ENCODE measurements at regions not wholly inside any gene's neighbourhood (a gene's known extent, or its start where the extent isn't known, plus 50 kb on each side); places are given as distances from the start of the nearest gene placed in this dataset.

GRCh38 chr7:47681249-47681810 is 99.4 kb upstream of the TNS3 start:
- no peak for DNase-seq (ENCODE audit: low read depth in 2 of 2)
- no peak for TF ChIP-seq CTCF (IDR thresholded peaks at IDR 0.05; ENCODE audit: low read depth, low read length)
- no peak overlapping the region for H3K4me3 ChIP-seq (replicated peaks in 1 of 2; ENCODE audit: low read depth in 2 of 2, low read length in 2 of 2)

- no peak for TF ChIP-seq CTCF (IDR thresholded peaks at IDR 0.05; ENCODE audit: low read depth, low read length)
- no peak for DNase-seq (ENCODE audit: low read depth in 2 of 2)
- H3K4me3 ChIP-seq (replicated peaks in 1 of 2; ENCODE audit: low read depth in 2 of 2, low read length in 2 of 2): no peak overlapping the region
These were observed 96.9 kb upstream of the TNS3 start for GRCh38 chr7:47678641-47679380.

GRCh38 chr7:47677664-47678063 is 95.8 kb upstream of the TNS3 start:
- DNase-seq (ENCODE audit: low read depth in 2 of 2): peak in 1 of 2 donors; percentile 51
- no peak overlapping the region for H3K4me3 ChIP-seq (replicated peaks in 1 of 2; ENCODE audit: low read depth in 2 of 2, low read length in 2 of 2)
- no peak for TF ChIP-seq CTCF (IDR thresholded peaks at IDR 0.05; ENCODE audit: low read depth, low read length)

- no peak for TF ChIP-seq CTCF (IDR thresholded peaks at IDR 0.05; ENCODE audit: low read depth, low read length)
- H3K4me3 ChIP-seq (replicated peaks in 1 of 2; ENCODE audit: low read depth in 2 of 2, low read length in 2 of 2): no peak overlapping the region
These were observed 95.2 kb upstream of the TNS3 start for GRCh38 chr7:47677093-47677492.

GRCh38 chr7:47672977-47673381 is 91.1 kb upstream of the TNS3 start:
- DNase-seq (ENCODE audit: low read depth in 2 of 2): peak in 1 of 2 donors; percentile 20
- H3K4me3 ChIP-seq (replicated peaks in 1 of 2; ENCODE audit: low read depth in 2 of 2, low read length in 2 of 2): no peak overlapping the region
- TF ChIP-seq CTCF (IDR thresholded peaks at IDR 0.05; ENCODE audit: low read depth, low read length): no peak

More at GRCh38 chr7:47677093-47677492, 95.2 kb upstream of the TNS3 start:
- DNase-seq (ENCODE audit: low read depth in 2 of 2): no peak

GRCh38 chr7:47672271-47672791 is 90.4 kb upstream of the TNS3 start:
- no peak for DNase-seq (ENCODE audit: low read depth in 2 of 2)
- no peak for TF ChIP-seq CTCF (IDR thresholded peaks at IDR 0.05; ENCODE audit: low read depth, low read length)
- H3K4me3 ChIP-seq (replicated peaks in 1 of 2; ENCODE audit: low read depth in 2 of 2, low read length in 2 of 2): no peak overlapping the region

Data from cardiac fibroblast (primary cell).